AG10803 (cell line): ENCODE measurements at regions not wholly inside any gene's neighbourhood (a gene's known extent, or its start where the extent isn't known, plus 50 kb on each side); places are given as distances from the start of the nearest gene placed in this dataset.
"Not testable (repeated sequence)": the region's sequence is repeated elsewhere in the genome, so short reads cannot be mapped to it uniquely, and the experiment has no call there.

Source experiments
- DNase-seq: peaks from one replicate; pipeline ENCODE4 v3.0.0; 2010; ENCODE audit warnings: low read depth
- H3K4me3 ChIP-seq: 2 replicates; pipeline ENCODE4 v1.5.1; 2011; ENCODE audit warnings: mild to moderate bottlenecking, low read length, control low read depth
- TF ChIP-seq, protein P1 (sequence below): conservative IDR thresholded peaks from 2 replicates; pipeline ENCODE4 v1.5.1; 2011; ENCODE audit warnings: mild to moderate bottlenecking, low read length, control low read depth, inconsistent platforms

DNA sequence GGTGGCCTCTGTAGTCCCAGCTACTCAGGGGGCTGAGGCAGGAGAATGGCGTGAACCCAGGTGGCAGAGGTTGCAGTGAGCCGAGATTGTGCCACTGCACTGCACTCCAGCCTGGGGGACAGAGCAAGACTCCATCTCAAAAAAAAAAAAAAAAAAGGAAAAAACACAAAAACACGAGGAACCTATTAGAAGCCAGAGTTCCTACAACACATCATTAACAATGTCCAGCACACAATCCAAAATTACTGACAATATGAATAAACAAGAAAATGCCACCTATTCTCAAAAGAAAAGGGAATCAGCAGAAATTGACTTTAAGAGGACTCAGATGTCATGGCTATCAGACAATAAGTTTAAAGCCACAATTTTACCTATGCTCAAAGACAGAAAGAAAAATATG lies 57.3 kb upstream of the HS3ST3A1 start:
- not testable (repeated sequence) for DNase-seq, H3K4me3 ChIP-seq

DNA sequence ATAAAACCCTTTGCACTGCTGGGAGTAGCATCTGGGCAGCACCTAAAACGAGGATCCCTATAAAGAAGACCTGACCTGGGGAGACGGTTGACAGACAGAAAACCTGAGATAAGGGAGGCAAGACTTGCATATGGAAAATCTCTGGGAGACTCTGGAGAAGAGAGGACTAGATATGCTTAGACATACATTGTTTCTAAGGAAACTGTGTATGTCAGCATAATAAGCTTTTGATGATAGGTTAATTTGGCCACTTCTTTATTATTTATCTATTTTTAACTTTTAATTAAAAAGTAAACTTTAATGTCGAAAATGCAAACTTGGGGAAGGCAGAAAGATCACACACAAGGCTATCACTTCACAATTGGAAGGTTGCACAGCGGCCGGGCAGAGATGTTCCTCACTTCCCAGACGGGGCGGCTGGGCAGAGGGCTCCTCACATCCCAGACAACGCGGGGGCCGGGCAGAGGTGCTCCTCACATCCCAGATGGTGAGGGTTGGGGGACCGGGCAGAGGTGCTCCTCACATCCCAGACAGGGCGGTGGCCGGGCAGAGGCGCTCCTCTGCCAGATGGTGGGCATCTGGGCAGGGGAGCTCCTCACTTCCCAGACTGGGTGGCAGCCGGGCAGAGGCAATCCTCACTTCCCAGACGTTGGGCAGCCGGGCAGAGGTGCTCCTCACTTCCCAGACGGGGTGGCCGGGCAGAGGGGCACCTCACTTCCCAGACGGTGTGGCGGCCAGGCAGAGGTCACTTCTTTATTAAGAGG lies 64.3 kb upstream of the HS3ST3A1 start:
- DNase-seq: no peak
- TF ChIP-seq, protein P1, sequence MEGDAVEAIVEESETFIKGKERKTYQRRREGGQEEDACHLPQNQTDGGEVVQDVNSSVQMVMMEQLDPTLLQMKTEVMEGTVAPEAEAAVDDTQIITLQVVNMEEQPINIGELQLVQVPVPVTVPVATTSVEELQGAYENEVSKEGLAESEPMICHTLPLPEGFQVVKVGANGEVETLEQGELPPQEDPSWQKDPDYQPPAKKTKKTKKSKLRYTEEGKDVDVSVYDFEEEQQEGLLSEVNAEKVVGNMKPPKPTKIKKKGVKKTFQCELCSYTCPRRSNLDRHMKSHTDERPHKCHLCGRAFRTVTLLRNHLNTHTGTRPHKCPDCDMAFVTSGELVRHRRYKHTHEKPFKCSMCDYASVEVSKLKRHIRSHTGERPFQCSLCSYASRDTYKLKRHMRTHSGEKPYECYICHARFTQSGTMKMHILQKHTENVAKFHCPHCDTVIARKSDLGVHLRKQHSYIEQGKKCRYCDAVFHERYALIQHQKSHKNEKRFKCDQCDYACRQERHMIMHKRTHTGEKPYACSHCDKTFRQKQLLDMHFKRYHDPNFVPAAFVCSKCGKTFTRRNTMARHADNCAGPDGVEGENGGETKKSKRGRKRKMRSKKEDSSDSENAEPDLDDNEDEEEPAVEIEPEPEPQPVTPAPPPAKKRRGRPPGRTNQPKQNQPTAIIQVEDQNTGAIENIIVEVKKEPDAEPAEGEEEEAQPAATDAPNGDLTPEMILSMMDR: no peak
- H3K4me3 ChIP-seq: no peak overlapping the region

DNA sequence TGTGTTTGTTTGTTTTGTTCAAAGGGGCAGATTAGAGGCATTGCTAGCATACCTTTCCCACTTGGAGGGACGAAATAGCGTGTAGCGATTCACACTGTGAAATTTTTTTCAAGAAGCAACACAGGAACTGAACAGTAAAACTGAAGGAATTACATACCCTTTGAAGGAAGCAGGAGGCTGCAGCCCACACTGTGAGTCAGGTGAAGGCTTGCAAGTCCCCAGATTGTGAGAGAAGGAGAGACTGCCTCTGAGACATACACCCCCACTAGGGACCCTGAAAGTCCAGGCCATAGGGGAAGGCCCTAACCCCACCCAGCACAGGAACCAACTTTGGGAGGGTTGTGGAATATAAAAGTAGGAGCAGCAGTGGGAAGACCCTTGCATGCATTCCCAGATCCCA lies 69.6 kb upstream of the HS3ST3A1 start:
- TF ChIP-seq, protein P1: no peak
- no peak for DNase-seq

DNA sequence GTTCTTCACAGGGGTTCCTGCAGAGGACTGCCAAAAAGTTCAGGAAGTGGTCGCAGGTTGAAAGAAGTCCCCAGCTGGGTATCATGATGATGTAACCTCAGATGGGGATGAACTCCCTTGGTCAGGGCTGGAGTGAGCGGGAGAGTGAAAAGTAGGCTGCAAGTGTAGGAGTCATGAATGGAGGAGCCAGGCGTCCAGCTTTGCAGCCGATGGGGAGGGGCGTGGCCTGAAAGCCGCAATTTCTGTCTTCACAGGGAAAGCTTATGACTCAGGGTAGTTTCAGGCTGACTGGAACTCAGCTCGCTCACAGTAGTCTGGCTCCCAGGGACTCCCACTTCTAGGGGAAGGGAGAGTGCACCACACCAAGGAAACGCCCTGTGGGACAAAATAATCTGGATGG lies 70.0 kb upstream of the HS3ST3A1 start:
- TF ChIP-seq, protein P1: no peak
- no peak overlapping the region for H3K4me3 ChIP-seq
- DNase-seq: peak; percentile 34

More for the DNA sequence above, 69.6 kb upstream of the HS3ST3A1 start:
- no peak overlapping the region for H3K4me3 ChIP-seq

DNA sequence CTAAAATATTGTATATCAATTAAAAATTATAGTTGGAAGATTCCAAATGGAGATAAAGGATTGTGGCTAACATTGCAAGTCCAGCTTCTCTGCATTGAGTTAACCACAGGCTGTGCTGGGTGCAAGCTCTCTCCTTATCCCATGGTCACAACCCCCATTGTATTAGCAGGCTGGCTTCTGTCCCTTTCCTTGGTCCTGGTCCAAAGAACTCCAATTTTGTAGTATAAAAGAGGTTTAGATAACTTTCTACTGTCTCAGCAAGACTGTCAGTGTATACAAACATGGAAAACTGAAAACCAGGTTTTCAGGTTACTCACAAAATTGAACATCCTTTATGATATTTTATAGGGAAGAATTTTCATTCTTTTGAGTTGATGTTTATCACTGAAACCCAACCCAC lies 76.6 kb upstream of the HS3ST3A1 start:
- TF ChIP-seq, protein P1: no peak
- DNase-seq: no peak
- H3K4me3 ChIP-seq: no peak overlapping the region

DNA sequence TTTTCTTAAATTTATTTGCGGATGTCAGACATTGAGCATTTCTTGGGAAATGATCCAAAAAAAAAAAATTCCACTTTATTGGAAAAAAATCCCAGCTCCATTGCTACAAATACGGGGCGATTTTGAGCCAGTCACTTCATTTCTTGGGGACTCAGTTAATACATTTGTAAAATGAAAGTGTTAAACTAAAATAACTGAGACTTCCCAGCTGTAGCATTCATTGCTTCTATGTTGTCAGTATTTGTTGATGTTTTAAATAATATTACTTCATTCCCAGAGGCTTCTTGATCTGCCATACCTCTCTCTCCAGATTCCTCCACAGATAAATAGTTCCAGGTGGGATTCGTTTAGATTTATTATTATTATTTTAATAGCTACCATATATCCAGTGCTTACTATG lies 77.1 kb upstream of the HS3ST3A1 start:
- TF ChIP-seq, protein P1: no peak
- no peak overlapping the region for H3K4me3 ChIP-seq
- no peak for DNase-seq

DNA sequence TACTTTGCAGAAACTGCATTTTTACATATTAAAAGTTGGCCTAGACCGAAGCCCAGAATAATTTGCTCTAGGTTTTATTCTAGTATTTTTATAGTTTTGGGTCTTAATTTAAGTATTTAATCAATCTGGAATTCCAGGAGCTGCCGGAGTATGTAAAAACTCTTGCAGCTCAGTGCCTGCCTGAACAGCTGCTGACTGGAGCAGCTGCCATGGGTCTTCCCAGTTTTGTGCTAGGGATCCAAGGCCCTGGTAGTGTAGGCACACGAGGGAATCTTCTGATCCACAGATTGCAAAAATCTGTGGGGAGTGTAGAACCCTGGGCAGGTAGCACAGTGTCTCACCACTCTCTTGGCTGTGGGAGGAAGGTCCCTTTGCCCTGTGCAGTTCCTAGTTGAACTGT lies 87.0 kb upstream of the HS3ST3A1 start:
- no peak for DNase-seq
- H3K4me3 ChIP-seq: no peak overlapping the region
- TF ChIP-seq, protein P1: no peak
